GM08714 (cell line): ENCODE measurements at regions not wholly inside any gene's neighbourhood (a gene's known extent, or its start where the extent isn't known, plus 50 kb on each side); places are given as distances from the start of the nearest gene placed in this dataset.

Source experiments
- H3K4me3 ChIP-seq: fragments of 200-500 bp; sonication (Bioruptor generic); 2 replicates; pipeline ENCODE4 v1.5.1; 2014; ENCODE audit warnings: mild to moderate bottlenecking, low read length, inconsistent platforms
- ZNF274 ChIP-seq: IDR thresholded peaks from 2 replicates; pipeline ENCODE4 v1.6.1; 2012; ENCODE audit warnings: mild to moderate bottlenecking, low read depth, low read length

DNA sequence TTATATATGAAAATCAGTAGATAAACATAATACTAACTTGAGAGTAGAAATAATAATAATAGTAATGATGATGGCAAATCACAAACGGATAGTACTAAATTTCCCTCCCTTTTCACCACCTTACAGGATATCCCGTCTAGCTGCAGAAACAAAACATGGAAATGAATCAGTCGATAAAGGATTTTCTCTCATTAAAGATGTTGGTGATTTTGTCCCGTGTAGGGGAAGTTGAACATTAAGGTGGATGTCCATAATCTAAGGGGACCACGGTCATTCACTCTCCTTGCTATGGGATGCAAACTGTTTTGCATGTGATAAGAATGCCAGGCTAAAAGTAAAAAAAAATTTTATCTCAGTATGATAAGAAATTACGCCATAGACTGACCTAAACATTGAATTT is 1027.7 kb upstream of the NR2F2 start:
- TF ChIP-seq ZNF274, result no peak
- no peak overlapping the region for H3K4me3 ChIP-seq

DNA sequence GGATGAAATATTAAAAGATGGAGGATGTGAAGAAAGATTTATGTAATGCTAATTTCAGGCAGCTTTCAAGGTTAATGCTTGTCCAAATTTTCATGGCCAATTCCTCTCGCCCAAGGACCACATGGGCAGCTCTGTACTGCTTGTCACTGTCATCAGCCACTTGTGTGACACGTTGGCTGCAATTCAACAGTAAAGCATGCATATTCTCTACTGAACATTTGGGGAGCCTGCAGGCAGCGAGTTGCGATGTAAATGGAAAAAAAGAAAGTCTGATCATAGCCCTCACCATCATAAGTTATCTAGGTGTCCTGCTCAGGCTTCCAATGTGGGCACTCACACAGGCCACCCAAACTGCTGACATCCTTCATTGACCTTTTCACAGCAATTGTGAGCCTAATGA is 1026.8 kb upstream of the NR2F2 start:
- TF ChIP-seq ZNF274, result no peak
- no peak overlapping the region for H3K4me3 ChIP-seq

- H3K4me3 ChIP-seq, result no peak overlapping the region
Measured at GRCh38 chr15:95304151-95304946, 1026.2 kb upstream of the NR2F2 start.

GRCh38 chr15:95304947-95305400 is 1025.5 kb upstream of the NR2F2 start:
- no peak for TF ChIP-seq ZNF274
- H3K4me3 ChIP-seq, result no peak overlapping the region

More at GRCh38 chr15:95304151-95304946, 1026.2 kb upstream of the NR2F2 start:
- no peak for TF ChIP-seq ZNF274

GRCh38 chr15:95307115-95307514 is 1023.4 kb upstream of the NR2F2 start:
- no peak for TF ChIP-seq ZNF274
- H3K4me3 ChIP-seq, result no peak overlapping the region

DNA sequence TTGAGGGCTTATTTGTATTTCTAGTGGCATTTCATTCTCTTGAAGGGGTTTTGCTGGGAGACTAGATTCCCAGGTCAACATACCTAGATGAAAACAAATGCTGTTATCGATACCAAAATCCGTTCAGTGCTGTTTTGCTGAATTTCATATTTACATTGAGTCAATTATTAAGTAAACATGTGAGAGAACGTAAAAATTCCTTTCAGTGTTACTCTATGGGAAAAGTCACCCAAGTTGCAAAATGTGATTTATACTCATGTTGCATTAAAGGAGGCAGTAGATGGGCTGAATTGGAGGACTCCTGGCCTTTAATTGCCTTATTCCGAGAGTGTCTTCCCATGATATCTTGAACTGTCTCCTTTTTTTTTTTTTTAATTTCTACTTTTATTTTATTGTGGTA is 1011.3 kb upstream of the NR2F2 start:
- no peak overlapping the region for H3K4me3 ChIP-seq
- no peak for TF ChIP-seq ZNF274

DNA sequence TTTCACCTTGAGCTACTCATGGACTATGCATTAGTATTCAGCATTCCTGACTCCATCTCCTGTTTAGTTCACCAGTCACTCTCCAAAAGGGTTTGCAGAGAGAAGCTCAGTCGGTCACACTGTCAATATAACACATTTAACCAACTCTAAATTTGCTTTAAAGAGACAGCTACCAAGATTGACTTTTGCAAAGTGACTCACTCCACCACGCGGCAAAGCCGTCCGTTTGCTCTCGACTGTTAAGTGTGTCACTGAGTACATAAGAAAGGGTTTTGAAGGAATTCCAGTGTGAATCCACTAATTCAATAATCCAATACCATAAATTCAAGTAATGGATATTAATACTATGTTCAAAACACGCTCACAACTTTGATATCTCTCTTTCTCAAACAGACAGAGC is 1006.7 kb upstream of the NR2F2 start:
- no peak for TF ChIP-seq ZNF274

GRCh38 chr15:95324656-95325055 is 1005.8 kb upstream of the NR2F2 start:
- TF ChIP-seq ZNF274, result no peak
- H3K4me3 ChIP-seq, result no peak overlapping the region

More for the DNA sequence above, 1006.7 kb upstream of the NR2F2 start:
- H3K4me3 ChIP-seq, result no peak overlapping the region

DNA sequence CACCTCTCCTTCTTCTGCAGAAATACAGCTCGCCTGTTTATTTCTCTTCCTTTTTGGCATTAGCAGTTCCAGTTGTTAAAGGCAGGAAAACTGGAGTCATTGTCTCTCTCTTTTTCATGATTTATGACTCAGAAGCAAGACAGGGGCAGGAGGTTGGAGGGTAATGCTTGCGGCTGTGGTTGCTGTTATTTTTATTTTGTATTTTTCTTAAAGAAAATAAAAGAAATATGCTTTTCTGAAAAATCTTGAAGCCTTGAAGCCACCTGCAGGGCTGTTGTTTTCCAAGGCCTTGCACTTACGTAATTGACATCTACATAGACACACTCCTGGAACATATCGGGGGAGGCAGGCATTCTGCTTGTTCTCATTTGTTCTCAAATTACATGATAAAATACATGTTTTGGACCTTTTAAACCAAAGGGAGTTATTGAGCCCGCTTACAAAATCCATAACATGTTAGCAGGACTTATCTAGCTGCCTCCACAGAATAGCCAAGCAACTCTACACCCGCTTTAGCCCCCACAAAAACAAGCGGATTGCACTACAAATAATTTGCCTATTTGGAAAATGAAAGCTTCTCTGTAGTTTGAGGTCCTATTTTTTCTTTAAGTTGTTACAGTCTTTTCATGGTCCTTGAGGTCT is 1004.6 kb upstream of the NR2F2 start:
- no peak for TF ChIP-seq ZNF274
- H3K4me3 ChIP-seq, result no peak overlapping the region

GRCh38 chr15:95326431-95327182 is 1003.9 kb upstream of the NR2F2 start:
- no peak for TF ChIP-seq ZNF274
- H3K4me3 ChIP-seq, result peak overlapping the region; percentile 33; the same call in 1 of the 2 replicates

DNA sequence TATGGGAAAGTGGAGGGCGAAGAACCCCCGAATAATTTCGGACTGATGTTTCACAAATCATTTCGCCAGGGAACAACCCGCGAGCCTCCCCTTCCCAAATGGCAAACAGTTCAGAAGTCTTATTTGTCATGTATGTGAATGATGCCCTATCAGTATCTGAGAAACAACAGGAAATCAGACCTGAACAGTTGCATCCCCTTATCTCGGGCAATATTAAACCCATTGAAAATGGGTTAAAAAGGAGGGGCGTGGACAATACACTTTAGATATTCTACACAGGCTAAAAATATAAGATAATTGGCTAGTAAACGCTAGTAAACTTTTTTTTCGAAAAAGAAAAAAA is 1003.3 kb upstream of the NR2F2 start:
- no peak for TF ChIP-seq ZNF274
- H3K4me3 ChIP-seq, result peak overlapping the region; percentile 33; the same call in 1 of the 2 replicates

- no peak for TF ChIP-seq ZNF274
- no peak overlapping the region for H3K4me3 ChIP-seq
Measured at GRCh38 chr15:95327661-95328060, 1002.8 kb upstream of the NR2F2 start.

DNA sequence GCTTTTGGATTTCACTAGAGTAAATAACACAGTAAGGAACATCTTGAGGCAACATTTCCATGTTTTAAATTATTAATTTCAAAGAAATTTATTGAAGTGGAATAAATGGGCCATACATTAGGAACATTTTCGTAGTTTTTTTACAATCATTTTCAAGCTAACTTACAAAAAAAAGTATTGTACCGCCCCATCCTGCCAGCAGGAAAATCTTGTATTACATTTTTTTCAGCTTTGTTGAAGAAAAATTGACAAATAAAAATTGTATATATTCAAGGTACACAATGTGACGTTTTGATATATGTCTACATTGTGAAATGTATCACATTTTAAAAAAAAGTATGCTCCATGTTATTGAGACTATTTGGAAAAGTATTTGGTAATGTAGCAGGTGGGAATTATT is 1001.9 kb upstream of the NR2F2 start:
- H3K4me3 ChIP-seq, result no peak overlapping the region
- no peak for TF ChIP-seq ZNF274

GRCh38 chr15:95329362-95329761 is 1001.1 kb upstream of the NR2F2 start:
- TF ChIP-seq ZNF274, result no peak

GRCh38 chr15:95341686-95342085 is 988.8 kb upstream of the NR2F2 start:
- H3K4me3 ChIP-seq, result no peak overlapping the region
- TF ChIP-seq ZNF274, result no peak

More at GRCh38 chr15:95329362-95329761, 1001.1 kb upstream of the NR2F2 start:
- no peak overlapping the region for H3K4me3 ChIP-seq

- no peak for TF ChIP-seq ZNF274
- no peak overlapping the region for H3K4me3 ChIP-seq
Measured at GRCh38 chr15:95345867-95346266, 984.6 kb upstream of the NR2F2 start.
